ENCODE measurements at regions not wholly inside any gene's neighbourhood (a gene's known extent, or its start where the extent isn't known, plus 50 kb on each side); places are given as distances from the start of the nearest gene placed in this dataset.

DNA sequence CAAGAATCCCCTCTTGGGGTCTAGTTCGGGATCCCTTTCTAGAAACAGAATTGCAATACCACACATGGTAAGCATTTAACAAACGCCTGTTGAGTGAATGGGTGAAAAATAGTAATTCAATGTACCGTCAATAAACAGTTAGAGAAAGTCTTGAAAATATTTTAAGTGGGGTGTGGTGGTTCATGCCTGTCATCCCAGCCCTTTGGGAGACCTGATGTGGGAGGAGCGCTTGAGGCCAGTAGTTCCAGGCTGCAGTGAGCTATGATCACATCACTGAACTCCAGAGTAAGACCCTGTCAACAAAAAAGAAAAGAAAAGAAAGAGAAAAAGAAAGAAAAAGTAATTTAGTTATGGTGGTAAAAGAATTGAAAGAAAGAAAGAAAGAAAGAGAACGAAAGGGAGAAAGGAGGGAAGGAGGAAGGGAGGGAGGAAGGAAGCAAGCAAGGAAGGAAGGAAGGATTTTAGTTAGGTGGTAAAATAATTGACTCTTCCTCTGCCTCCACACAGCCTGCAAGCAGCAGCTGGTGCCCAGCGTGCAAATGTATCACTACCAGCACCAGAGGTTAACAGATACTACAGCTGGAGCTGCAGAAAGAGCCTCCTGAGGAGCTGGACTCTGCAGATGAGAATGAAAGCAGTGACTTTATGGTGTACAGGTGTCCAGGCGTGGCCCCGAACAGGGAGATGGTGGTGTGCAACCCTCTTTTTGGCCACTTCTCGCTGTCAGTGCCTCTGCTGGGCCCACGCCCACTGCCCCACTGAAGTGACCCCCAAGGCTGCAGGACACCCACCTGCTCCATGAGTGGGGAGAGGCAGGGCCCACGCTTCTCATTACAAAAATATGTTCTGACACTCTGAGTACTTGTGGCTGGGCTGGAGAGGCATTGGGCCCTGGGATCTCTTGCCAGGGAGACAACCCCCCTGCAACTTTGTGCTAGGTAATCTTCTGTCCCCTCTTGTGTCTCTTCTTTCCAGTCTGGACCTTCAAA lies 135.4 kb downstream of the BAMBI start:
- ATAC-seq, result no peak

DNA sequence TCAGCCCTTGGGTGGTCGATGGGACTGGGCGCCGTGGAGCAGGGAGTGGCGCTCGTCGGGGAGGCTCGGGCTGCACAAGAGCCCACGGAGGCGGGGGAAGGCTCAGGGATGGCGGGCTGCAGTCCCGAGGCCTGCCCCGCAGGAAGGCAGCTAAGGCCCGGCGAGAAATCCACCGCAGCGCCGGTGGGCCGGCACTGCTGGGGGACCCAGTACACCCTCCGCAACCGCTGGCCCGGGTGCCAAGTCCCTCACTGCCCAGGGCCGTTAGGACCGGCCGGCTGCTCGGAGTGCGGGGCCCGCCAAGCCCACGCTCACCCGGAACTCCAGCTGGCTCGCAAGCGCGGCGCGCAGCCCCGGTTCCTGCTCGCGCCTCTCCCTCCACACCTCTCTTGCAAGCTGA lies 138.4 kb downstream of the BAMBI start:
- no peak for ATAC-seq

DNA sequence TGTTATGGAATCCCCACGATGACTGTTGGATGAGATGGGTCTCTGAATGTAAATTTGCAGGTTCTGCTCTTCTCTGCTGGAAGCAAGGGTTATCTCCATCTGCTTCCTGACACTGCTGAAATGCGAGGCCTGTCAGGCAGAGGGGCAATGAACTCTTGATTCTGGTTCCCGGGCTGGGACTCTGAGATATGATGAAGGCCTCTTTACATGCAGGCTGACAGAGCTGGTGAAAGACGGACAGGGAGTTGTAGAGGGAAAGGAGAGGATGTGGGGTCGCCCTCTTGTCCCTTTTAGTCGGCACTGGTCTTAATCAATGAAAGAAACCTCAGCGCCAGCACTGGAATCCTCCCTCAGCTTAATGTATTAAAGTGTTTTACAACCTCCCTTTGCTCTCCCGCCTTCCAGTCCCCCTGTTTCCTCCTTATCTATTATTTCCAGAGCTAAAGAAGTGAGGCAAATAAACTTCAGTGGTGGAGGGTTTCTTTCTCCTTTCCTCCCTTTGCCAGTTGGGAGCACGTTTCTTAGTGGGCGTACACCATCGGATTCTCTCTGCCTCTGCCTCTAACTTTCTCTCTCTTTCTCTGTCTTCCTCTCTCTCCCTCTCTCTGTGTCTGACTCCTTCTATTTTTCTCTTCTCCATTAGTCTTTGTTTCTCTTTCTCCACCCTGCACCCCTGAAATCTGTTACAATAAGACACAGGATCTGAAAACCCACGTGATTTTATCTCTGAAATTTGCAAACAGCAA lies 145.6 kb downstream of the BAMBI start:
- ATAC-seq, result no peak

DNA sequence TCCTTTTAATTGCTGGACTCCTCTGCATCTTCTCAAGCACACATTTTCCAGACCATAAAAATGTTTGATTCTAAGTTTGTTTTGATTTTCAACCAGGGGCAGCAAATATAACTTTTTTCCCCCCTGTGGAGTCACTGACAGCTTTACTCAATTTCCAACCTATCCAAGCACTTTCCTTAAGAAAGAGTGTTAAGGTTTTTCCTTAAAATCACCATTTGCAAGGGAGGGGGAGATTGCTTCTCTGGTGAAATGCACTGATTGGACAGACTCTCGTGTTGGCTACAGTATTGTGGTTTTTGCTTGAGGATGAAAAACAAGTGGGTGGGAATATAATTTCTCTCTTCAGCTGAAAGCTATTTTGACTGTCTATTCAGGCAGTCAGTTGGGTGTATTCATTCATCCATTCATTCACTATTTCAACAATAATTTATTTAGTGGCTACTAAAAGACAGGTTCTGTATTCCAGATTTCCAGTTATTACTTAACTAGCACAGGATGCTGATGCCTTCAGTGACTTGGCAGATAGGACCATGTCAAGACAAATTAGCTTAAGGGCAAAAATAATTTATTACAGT lies 146.3 kb downstream of the BAMBI start:
- no peak for ATAC-seq

DNA sequence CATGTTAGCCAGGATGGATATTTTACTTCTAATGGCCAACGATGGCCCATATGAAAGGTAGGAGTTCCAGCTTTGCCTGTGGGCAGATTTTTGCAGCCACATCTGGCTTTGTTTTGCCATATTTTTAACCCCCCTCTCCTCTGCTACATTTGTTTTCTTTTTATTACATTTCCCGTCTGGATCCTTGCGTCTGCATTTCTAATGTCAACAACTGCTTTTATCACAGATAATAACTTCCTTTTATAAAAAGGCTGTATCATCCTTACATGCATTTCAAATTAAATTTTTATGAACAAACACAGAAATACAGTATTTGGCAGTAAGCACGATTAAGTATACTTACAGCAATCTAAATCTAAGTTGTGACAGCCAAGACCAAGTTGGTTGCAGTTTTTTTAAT lies 156.0 kb downstream of the BAMBI start:
- no peak for ATAC-seq

DNA sequence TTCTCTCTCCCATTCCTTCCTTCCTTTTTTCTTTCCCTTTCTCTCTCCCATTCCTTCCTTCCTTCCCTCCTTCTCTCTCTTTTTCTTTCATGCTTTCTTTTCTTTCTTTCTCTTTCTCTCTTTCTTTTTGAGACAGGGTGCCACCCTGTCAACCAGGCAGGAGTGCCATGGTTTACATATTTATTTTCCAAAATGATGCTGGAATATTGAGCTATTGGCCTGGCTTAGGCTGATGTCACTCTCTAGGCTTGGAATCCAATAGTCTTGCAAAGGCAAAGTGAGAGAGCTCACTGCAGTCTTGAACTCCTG lies 159.1 kb downstream of the BAMBI start:
- ATAC-seq, result no peak

DNA sequence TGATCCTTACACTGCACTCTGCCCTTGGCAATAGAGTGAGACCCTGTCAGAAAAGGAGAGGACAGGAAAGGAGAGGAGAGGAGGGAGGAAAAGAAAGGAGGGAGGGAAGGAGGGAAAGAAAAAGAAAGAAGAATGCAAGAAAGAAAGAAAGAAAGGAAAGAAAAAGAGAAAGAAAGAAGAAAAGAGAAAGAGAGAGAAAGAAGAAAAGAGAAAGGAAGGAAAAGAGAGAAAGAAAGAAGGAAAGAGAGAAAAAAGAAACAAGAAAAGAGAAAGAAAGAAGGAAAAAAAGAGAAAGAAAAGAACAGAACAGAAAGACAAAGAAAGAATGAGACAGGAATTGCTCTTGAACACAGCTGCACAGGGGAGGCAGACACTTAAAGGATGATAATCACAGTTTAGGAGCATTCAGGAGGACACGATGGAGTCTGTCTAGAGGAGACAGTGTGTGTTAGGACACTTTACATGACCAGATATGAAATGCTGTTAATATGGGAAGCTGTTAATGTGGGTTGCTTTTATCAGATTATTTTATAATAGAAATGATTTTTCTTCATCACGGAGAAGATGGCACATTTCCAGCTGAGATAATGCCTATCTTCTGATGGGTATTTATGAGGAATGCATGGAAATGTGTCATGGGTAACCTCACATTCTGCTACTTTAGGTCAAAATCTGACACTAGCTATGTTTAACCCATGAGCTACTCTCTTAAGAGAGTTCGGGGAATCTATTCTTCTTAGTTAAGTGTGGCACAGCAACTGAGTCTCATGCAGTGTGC lies 160.5 kb downstream of the BAMBI start:
- no peak for ATAC-seq

DNA sequence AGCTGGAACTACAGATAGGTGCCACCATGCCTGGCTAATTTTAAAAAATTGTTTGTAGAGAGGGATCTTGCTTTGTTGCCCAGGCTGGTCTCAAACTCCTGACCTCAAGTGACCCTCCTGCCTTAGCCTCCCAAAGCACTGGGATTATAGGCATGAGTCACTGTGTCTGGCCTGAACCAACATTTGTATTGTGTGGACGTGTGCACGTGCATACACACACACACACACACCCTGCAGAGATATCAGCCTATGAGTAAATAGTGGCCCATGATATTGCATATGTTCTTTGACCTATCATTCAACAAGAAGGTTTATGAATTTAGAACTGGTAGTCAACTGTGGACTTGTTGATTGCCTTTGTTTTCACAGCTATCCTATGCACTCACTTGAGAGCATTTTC lies 161.6 kb downstream of the BAMBI start:
- peak; percentile 37 for ATAC-seq

DNA sequence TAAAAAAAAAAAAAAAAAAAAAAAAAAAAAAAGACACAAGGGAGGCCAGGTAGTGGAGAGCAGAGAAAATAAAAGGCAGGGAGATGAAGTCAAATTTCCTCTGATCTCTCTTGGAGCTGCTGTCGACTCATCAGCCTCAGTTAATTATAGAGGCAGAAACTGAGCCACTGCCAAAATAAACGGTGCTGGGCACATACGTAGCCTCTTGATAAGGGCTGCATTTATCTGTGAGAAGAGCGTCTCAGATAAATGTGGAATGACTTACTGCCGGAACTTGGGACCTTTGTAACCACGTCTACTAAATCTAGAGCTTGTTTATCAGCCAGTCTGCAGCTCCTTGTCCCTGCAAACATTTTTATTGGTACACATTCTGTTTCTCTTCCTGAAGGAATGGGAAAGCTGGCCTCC lies 162.3 kb downstream of the BAMBI start:
- ATAC-seq, result no peak

DNA sequence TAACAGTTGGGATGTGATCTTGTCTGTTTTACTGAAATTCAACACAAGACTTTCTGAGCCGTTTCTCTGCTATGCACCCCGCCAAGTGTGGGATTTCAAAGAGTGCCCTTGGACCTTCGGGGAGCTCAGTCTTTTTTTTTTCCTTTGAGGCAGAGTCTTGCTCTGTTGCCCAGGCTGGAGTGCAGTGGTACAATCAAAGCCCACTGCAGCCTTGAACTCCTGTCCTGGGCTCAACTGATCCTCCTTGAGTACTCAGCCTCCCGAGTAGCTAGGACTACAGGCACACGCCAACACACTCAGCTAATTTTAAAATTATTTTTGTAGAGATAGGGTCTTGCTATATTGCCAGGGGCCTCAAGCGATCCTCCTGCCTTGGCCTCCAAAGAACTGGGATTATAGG lies 162.9 kb downstream of the BAMBI start:
- no peak for ATAC-seq

DNA sequence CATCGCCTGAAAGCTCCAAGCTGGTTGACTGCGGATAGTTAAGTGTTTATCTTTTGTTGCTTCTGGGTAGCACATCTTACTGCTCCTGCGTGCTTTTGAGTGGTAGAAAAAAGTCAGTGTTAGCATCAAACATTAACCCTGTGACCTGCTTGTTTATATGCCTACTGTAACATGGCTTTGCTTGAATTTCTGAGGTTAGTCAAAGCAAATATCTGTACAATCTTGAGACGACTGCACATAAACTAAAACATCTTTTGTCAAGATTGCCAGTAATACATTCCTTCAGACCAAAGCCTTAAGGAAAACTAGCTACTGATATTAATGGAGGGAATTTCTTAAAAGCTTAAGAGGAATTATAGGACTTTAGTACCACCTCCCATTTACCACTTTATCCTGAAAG lies 163.7 kb downstream of the BAMBI start:
- no peak for ATAC-seq

DNA sequence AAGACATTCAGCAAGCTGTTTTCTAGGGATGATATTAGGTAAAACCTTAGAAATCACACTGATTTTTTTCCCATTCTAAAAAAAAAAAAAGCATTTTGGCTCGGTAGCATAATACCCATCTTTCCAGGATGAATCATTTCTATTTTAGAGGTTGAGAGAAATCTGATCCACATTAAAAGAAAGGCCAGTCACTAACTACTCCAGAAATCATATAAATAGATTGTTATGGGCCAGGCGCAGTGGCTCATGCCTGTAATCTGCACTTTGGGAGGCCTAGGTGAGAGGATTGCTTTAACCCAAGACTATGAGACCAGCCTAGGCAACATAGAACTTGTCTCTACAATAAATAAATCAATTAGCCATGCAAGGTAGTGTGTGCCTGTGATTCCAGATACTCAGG lies 164.3 kb downstream of the BAMBI start:
- ATAC-seq, result no peak

DNA sequence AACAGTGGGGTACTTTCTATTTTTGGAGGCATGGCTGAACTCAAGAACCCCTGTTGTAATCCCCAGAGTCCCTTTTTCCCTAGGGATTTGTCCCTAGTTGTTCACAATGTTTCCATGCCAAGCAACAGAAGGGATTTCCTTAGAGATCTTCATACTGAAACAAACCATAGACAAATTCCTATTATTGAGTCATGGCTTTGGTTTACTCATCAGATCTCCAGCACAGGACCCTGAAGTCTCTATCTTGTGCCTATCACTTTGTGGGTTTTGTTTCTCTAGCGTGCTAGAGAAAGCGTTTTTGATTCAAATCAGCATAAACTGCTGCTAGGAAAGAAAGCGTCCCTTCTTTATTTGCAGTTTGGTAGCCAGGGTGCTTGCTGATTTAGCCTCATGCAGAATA lies 165.0 kb downstream of the BAMBI start:
- no peak for ATAC-seq

DNA sequence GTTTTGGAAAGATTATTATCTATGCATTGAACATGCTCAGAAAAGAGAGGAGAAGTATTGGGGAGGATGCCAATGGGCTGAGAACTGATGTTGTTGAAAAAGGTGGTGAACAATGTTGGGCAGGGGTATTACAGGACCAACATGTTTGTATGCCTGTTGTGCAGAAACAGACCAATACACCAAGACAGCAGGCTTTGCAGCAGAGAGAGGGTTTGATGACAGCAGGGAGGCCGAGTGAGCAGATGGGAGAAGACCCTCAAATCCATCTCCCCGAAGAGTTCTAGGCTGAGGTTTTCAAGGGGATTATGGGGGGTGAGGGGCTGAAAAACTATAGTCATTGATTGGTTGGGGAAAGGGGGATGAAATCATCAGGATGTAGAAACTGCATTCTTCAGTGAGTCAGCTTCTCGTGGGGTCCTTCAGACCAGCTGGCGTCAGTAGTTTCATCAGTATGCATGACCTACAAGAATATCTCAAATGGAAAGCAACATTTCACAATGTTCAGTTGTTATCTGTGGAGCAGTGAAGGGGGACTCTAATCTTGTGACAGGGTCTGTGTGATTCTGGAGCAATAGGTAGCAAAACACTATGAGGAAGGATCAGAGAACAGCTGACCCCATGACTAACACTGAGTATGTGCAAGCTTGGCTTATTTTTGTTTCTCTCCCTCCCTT lies 167.8 kb downstream of the BAMBI start:
- ATAC-seq, result no peak

DNA sequence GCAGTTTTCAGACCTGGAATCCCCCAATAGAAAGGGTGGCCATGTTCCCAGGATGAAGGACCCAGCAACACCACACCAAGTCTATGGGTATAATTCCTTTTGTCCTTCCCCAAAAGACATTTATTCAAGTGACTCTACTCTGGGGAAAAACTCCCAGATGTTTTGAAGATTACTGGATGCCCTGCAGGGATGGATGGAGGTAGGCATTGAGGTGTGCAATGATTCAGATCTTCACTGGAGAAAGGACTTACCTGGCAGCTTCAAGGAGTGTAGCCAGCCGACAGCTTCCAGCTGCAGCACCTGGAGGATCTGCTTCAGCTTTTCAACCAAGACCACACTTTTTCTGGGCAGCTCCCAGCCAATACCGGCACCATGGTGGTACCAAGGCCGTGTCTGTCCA lies 172.0 kb downstream of the BAMBI start:
- no peak for ATAC-seq

DNA sequence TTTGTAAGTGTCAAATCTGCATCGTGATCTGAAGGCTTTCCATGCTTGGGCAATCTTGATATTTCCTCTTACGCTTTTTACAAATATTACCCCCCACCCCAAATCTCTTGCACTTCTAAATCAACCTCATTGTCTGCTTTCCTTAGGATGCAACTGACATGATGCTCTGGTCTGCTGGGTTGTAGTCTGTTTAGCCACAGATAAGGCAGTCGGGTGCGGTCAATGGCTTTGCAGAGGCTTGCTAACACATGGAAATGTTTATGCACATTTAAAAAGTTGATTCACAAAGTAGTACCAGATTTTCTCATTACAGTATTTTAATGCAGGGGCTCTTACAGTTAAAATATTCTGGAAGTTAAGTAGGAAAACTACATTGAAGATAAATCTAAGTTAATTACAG lies 172.5 kb downstream of the BAMBI start:
- ATAC-seq, result no peak

DNA sequence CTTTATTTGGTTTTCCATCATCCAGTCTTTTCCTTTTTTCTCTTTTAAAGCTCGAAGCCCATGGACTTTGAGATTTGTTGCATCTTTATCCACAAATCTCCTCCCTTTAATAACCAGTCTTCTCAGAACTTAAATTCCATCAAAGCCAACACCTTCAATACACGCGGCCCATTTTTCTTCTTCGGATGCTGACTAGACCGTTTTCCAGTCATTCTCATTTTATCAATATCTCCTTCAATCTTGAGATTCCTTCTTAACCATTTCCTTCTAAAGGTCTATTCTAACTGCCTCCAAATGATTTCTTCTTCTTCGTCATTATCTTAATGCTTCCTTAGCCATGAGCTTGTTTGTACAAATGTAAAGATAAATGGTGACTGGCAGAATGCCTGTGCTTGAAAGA lies 173.5 kb downstream of the BAMBI start:
- ATAC-seq, result no peak

DNA sequence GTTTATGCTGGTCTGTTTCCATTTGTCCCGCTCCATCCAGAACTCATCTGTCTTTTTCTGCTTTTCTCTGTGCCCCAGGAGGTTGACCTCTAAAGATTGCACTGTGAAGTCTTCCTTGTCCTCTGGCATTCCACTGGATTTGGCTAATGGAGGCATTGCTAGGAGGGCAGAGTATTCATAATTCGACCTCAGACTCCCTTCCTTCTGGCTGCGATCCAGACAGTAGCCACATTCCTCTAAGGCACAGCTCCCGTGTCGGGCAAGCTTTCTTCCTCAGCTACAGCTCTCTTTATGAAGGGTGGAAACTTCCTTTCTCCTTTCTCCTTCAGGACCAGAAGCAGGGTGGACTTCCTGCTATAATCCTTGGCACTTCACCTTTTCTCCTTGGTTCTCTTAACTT lies 175.9 kb downstream of the BAMBI start:
- no peak for ATAC-seq

DNA sequence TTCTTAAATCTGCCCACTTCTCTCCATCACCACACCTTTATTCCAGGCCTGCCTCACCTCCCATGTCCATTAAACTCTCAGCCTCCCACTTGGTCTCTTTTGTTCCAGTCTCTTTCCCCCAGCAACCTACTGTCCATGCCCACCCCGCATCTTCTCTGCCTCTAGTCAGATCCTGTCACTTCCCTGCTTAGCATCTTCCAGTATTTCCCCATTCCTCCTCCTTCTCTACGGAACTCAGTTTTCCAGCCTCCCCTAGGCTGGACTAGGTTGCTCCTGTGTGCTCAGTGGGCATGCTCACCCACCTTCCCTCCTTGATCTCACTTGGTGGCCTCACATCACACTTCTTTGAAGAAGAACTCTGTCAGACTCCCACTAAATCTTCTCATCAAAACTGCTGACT lies 179.8 kb downstream of the BAMBI start:
- no peak for ATAC-seq

DNA sequence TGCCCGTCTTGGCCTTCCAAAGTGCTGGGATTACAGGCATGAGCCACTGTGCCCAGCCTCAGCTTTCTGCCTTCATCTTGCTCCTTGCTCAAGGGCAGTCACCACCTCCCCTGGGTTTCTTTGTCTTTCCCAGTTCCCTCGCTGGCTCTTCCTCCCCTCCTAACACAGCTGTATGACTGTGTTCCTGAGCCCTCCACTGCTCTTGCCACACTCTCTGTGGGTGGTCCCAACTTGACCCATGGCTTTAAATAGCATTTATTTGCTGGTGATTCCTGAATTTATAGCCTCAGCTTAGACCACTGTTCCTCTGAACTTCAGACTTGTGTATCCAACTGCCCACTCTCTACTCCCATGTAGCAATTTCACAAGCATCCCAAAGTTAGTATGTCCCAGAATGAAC lies 181.3 kb downstream of the BAMBI start:
- ATAC-seq, result no peak

DNA sequence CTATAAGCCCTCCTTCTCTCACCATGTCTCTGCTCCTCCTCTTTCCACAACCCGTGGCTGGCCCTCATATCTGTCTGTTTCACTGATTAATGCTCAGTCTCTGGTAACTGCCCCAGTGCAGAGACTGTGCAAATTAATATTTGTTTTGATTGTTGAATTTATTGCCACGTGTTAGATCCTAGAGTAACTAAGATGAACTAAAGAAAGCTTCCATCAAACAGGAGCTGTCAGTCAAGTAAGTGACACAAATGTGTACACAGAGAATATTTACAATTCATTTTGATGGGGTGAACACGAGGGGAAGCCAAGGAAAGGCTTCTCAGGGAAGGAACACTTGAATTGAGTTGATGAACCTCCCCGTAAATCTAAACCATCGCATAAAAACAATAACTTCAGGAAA lies 182.5 kb downstream of the BAMBI start:
- ATAC-seq, result no peak

DNA sequence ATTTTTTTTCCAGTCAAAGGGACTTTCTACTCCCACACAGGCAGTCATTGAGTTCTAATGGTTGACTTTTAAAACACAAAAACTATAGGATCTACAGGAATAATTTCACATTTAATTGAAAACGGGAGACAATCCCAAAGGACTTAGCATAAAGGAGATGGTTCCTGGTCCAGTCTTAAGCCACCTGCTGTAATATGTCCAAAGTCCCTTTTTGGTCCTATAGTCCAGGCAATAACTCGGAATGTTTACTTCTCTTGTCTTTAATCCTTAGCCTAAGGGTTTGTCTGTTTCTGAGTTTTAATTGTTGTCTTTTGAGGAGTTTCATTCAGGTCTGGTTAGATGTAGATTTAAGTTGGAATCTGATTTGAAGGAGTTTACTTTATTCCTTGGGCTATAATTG lies 184.9 kb downstream of the BAMBI start:
- no peak for ATAC-seq

All from esophagus mucosa (tissue), 1 donor.